ENCODE measurements at regions not wholly inside any gene's neighbourhood (a gene's known extent, or its start where the extent isn't known, plus 50 kb on each side); places are given as distances from the start of the nearest gene placed in this dataset.

DNA sequence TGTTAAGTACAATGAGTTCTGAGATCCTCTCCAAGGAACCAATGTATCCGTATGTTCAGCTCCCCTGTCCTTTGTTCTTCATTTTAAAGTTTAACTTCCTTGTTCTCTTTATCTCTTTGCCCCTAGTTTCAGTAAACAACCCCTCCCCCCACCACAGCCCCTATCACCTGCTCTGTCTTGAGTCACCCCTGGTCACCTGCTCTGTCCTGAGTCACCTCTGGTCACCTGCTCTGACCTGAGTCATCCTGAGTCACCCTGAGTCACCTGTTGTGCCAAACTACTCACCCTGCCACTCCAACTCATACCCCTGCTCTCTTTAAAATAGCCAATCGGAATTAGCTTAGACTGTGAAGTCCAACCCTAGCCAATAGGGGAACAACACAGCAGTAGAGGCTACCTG is 288.7 kb upstream of the CDYL start:
- TF ChIP-seq POLR2A (IDR thresholded peaks at IDR 0.05) = no peak
- TF ChIP-seq, protein P1, sequence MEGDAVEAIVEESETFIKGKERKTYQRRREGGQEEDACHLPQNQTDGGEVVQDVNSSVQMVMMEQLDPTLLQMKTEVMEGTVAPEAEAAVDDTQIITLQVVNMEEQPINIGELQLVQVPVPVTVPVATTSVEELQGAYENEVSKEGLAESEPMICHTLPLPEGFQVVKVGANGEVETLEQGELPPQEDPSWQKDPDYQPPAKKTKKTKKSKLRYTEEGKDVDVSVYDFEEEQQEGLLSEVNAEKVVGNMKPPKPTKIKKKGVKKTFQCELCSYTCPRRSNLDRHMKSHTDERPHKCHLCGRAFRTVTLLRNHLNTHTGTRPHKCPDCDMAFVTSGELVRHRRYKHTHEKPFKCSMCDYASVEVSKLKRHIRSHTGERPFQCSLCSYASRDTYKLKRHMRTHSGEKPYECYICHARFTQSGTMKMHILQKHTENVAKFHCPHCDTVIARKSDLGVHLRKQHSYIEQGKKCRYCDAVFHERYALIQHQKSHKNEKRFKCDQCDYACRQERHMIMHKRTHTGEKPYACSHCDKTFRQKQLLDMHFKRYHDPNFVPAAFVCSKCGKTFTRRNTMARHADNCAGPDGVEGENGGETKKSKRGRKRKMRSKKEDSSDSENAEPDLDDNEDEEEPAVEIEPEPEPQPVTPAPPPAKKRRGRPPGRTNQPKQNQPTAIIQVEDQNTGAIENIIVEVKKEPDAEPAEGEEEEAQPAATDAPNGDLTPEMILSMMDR (IDR thresholded peaks at IDR 0.05) = no peak
